GM12878 (cell line): ENCODE measurements at regions not wholly inside any gene's neighbourhood (a gene's known extent, or its start where the extent isn't known, plus 50 kb on each side); places are given as distances from the start of the nearest gene placed in this dataset.
"Not testable (repeated sequence)": the region's sequence is repeated elsewhere in the genome, so short reads cannot be mapped to it uniquely, and the experiment has no call there.

Experiments
- CEBPB ChIP-seq, 2 experiments: fragments of 150-350 bp in 1 of 2; IDR thresholded peaks; 2 replicates each; pipeline ENCODE4 v1.6.1; 2012 to 2014; ENCODE audit warnings: low read depth in 2 of 2, low read length in 2 of 2, borderline replicate concordance in 1 of 2, inconsistent platforms in 1 of 2
- CTCF ChIP-seq, 3 experiments: IDR thresholded peaks in 2 of 3; conservative IDR thresholded peaks in 1 of 3; 2 replicates each; pipeline ENCODE4 v1.5.1; 2011; ENCODE audit warnings: low read depth in 3 of 3, low read length in 3 of 3, mild to moderate bottlenecking in 3 of 3, control low read depth in 2 of 3, moderate library complexity in 2 of 3, inconsistent platforms in 1 of 3, mixed read lengths in 1 of 3; ENCODE audit not compliant: control insufficient read depth in 2 of 3, insufficient read depth in 1 of 3; ENCODE audit errors: extremely low read depth in 1 of 3
- NBN ChIP-seq: fragments of 450-650 bp; IDR thresholded peaks from 2 replicates; pipeline ENCODE4 v1.6.1; 2016
- POLR2A ChIP-seq: IDR thresholded peaks from 2 replicates; pipeline ENCODE4 v1.6.1; 2011; ENCODE audit warnings: low read depth, mild to moderate bottlenecking, low read length
- ZBED1 ChIP-seq: IDR thresholded peaks from 2 replicates; pipeline ENCODE4 v1.6.1; 2016; ENCODE audit warnings: borderline replicate concordance

- not testable (repeated sequence) for TF ChIP-seq CTCF (IDR thresholded peaks at IDR 0.05 in 2 of 3, conservative IDR thresholded peaks at IDR 0.05 in 1 of 3; ENCODE audit: control insufficient read depth in 2 of 3, extremely low read depth in 1 of 3, insufficient read depth in 1 of 3, low read depth in 3 of 3, low read length in 3 of 3); NBN; POLR2A; ZBED1; CEBPB (IDR thresholded peaks at IDR 0.05; ENCODE audit: borderline replicate concordance in 1 of 2, low read depth in 2 of 2, low read length in 2 of 2)
Measured at GRCh38 chr15:96060591-96060990, 269.9 kb upstream of the NR2F2 start.
